ENCODE measurements at regions not wholly inside any gene's neighbourhood (a gene's known extent, or its start where the extent isn't known, plus 50 kb on each side); places are given as distances from the start of the nearest gene placed in this dataset.

DNA sequence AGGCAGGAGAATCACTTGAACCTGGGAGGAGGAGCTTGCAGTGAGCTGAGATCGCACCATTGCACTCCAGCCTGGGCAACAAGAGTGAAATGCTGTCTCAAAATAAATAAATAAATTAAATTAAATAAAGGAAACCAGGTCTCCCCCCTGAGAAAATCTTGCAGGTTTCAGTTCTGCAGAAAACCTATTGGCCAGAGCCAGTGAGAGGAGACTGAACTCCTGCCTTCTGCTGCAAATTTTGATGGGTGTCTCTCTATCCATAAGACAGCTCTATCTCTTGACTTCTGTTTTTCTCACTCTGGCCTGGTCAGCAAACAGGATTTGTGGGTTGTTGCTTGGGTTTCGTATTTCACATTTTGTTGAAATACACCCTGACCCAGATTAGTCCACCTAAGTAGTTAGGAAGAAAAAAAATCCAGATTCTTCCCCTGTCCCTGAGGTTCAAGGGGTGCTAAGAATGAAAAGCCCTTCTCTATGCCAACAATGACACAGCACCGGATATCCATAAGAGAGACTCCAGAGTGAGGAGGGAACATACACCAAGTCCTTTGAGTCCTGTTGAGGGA, 86.7 kb upstream of the MAP4K4 start:
- TF ChIP-seq, protein P1, sequence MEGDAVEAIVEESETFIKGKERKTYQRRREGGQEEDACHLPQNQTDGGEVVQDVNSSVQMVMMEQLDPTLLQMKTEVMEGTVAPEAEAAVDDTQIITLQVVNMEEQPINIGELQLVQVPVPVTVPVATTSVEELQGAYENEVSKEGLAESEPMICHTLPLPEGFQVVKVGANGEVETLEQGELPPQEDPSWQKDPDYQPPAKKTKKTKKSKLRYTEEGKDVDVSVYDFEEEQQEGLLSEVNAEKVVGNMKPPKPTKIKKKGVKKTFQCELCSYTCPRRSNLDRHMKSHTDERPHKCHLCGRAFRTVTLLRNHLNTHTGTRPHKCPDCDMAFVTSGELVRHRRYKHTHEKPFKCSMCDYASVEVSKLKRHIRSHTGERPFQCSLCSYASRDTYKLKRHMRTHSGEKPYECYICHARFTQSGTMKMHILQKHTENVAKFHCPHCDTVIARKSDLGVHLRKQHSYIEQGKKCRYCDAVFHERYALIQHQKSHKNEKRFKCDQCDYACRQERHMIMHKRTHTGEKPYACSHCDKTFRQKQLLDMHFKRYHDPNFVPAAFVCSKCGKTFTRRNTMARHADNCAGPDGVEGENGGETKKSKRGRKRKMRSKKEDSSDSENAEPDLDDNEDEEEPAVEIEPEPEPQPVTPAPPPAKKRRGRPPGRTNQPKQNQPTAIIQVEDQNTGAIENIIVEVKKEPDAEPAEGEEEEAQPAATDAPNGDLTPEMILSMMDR (IDR thresholded peaks at IDR 0.05) = no peak
- TF ChIP-seq EP300 (IDR thresholded peaks at IDR 0.05) (no peak), POLR2A (IDR thresholded peaks at IDR 0.05) (no peak)
- Histone ChIP-seq H3K27ac (no peak overlapping the region), H3K36me3 (no peaks in the 10 kb centered on the region), H3K4me1 (ENCODE audit: insufficient read depth) (no peaks in the 10 kb centered on the region), H3K9me3 (no peaks in the 10 kb centered on the region), H3K4me3 (no peak overlapping the region), H3K27me3 (no peaks in the 10 kb centered on the region)
- WGBS, 3 donors = 90 to 97% (median 91%) methylated on average over 3 of the region's 3 CpGs
- no peak for DNase-seq
- intact Hi-C loops (cut with DNase I) = no loop called here

DNA sequence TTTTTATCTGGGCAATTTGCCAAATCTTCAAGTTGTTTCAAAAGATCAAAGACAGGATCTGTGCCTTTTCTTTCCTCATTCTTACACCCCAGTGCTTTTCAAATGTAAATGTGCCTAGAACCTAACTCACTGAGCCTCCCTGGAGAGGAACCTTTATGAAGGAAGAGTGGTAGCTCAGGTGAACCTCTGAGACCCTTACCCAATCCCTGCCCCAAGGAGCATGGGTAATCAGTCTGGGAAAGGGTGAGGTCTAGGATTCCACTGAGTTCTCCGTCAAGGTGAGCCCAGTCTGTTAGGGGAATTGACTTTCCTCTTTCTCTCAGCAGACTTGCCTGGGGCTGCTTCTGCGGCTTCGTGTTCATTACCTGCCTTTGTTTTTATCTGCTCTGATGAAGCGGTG, 88.1 kb upstream of the MAP4K4 start:
- Histone ChIP-seq H3K4me1 (ENCODE audit: insufficient read depth) (no peaks in the 10 kb centered on the region), H3K27ac (no peak overlapping the region), H3K27me3 (no peaks in the 10 kb centered on the region), H3K4me3 (no peak overlapping the region), H3K36me3 (no peaks in the 10 kb centered on the region), H3K9me3 (no peaks in the 10 kb centered on the region)
- TF ChIP-seq, protein P1 (IDR thresholded peaks at IDR 0.05) = no peak
- TF ChIP-seq POLR2A (IDR thresholded peaks at IDR 0.05) (no peak), EP300 (IDR thresholded peaks at IDR 0.05) (no peak)
- WGBS, 3 donors = 95 to 97% (median 95%) methylated on average over 4 of the region's 4 CpGs
- DNase-seq = no peak
- intact Hi-C loops (cut with DNase I) = no loop called here

DNA sequence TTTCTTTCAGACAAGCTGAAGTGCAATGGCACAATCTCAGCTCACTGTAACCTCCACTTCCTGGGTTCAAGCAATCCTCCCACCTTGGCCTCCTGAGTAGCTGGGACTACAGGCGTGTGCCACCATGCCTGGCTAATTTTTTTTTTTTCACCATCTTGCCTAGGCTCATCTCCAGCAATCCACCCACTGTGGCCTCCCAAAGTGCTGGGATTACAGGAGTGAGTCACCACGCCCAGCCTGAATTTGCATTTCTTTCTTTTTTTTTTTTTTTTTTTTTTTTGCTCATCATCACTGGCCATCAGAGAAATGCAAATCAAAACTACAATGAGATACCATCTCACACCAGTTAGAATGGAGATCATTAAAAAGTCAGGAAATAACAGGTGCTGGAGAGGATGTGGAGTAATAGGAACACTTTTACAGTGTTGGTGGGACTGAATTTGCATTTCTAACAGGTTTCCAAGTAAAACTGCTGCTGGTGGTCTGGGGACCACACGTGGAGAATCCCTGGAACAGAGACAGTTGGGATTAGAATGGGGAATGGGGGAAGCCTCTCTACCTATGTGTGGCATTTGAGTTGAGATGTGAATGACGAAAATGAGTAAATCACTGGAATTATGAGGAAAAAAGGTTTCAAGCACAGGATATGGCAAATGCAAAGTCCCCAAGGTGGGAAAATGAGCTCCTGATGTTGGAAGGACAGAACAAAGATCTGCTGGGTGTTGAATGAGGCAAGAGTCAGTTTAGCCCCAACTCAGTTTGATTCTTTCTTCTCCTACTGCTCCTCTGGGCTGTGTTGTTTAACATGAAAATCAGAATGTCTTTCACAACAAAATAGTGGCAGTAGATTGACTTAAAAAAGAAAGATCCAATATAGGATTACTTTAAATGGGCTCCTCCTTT, 88.8 kb upstream of the MAP4K4 start:
- Histone ChIP-seq H3K36me3 (no peaks in the 10 kb centered on the region), H3K4me1 (ENCODE audit: insufficient read depth) (no peaks in the 10 kb centered on the region), H3K27me3 (no peaks in the 10 kb centered on the region), H3K9me3 (no peaks in the 10 kb centered on the region), H3K27ac (no peak overlapping the region), H3K4me3 (no peak overlapping the region)
- intact Hi-C loops (cut with DNase I) = no loop called here
- TF ChIP-seq EP300 (IDR thresholded peaks at IDR 0.05) = no peak
- TF ChIP-seq POLR2A (IDR thresholded peaks at IDR 0.05) = no peak
- TF ChIP-seq, protein P1 (IDR thresholded peaks at IDR 0.05) = no peak
- DNase-seq = no peak
- 80 to 86% (median 83%) methylated on average over 4 of the region's 4 CpGs for WGBS, 3 donors

DNA sequence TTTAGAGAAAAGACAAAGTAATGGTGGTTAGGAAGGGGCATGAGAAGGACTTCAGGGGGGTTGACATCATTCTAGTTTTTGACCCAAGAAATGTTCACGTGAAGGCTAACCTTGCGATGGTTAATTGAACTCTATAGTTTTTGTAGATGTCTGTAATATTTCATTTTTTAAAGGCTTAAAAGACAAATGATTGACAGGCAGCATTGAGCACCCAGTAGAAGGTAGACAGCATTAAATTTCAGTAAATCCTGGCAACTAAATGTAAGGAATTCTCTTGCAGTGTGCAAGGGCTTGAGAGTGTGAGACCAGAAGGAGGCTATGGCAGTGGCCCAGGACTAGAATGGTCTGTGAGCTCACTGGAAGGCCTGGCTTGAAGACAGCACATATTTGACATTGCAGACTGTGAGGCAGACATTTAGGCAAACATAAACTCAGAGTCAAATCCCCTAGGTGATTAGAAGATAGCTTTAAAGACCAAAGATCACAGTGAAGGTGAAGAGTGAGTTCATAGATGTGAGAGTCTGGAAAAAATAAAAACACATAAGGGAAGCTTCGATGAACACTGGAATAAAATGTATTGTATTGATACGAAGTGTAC, 100.1 kb upstream of the MAP4K4 start:
- 76 to 84% (median 84%) methylated on average over 4 of the region's 4 CpGs for WGBS, 3 donors
- Histone ChIP-seq H3K27ac (no peak overlapping the region), H3K4me1 (ENCODE audit: insufficient read depth) (no peaks in the 10 kb centered on the region), H3K36me3 (no peaks in the 10 kb centered on the region), H3K4me3 (no peak overlapping the region), H3K27me3 (no peaks in the 10 kb centered on the region), H3K9me3 (no peaks in the 10 kb centered on the region)
- DNase-seq = no peak
- TF ChIP-seq POLR2A (IDR thresholded peaks at IDR 0.05) (no peak), EP300 (IDR thresholded peaks at IDR 0.05) (no peak)
- TF ChIP-seq, protein P1 (IDR thresholded peaks at IDR 0.05) = no peak
- intact Hi-C loops (cut with DNase I) = no loop called here

Data from ovary (tissue), 7 donors.